ENCODE measurements at regions not wholly inside any gene's neighbourhood (a gene's known extent, or its start where the extent isn't known, plus 50 kb on each side); places are given as distances from the start of the nearest gene placed in this dataset.

GRCh38 chr22:33985506-33985905, 65.2 kb upstream of the LARGE1 start:
- no peak for TF ChIP-seq CTCF (conservative IDR thresholded peaks at IDR 0.05; ENCODE audit: low read depth, low read length)
- no peak for TF ChIP-seq EZH2 (IDR thresholded peaks at IDR 0.05; ENCODE audit: borderline replicate concordance, low read depth, low read length, poor library complexity, severe bottlenecking)

All from A673 (cell line).